ENCODE measurements at regions not wholly inside any gene's neighbourhood (a gene's known extent, or its start where the extent isn't known, plus 50 kb on each side); places are given as distances from the start of the nearest gene placed in this dataset.

DNA sequence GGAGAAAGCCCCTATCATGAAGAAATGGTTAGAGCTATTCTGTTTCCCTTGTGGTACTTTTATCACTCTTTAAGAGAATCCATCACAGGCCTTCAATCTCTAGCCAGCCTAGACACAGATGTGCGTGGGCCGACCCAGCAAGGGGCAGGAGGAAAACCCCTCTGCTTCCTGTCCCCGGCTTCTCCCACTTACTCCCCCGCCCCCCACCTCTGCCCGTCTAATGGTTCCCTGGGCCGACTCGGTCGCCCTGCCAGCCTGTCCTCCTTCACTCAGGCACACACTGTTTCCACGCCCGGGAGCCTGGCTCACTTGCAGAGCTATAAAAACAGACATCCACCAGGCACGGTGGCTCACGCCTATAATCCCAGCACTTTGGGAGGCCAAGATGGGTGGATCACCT, 58.3 kb upstream of the TFRC start:
- TF ChIP-seq EP300 (IDR thresholded peaks at IDR 0.05; ENCODE audit: borderline replicate concordance in 1 of 2, low read depth in 1 of 2, low read length in 1 of 2) (no peak), CHD2 (IDR thresholded peaks at IDR 0.05; ENCODE audit: low read length, partially characterized antibody) (no peak), YY1 (IDR thresholded peaks at IDR 0.05; ENCODE audit: low read depth) (no peak), FOXM1 (IDR thresholded peaks at IDR 0.05; ENCODE audit: low read depth) (no peak), SIN3A (IDR thresholded peaks at IDR 0.05; ENCODE audit: borderline replicate concordance, low read depth, low read length) (no peak), TAF1 (IDR thresholded peaks at IDR 0.05; ENCODE audit: borderline replicate concordance, low read depth, low read length) (no peak), RAD21 (IDR thresholded peaks at IDR 0.05; ENCODE audit: low read length) (no peak), TEAD4 (IDR thresholded peaks at IDR 0.05; ENCODE audit: borderline replicate concordance, insufficient read depth) (no peak), MXI1 (IDR thresholded peaks at IDR 0.05; ENCODE audit: low read depth, low read length) (no peak)
- TF ChIP-seq, protein P1, sequence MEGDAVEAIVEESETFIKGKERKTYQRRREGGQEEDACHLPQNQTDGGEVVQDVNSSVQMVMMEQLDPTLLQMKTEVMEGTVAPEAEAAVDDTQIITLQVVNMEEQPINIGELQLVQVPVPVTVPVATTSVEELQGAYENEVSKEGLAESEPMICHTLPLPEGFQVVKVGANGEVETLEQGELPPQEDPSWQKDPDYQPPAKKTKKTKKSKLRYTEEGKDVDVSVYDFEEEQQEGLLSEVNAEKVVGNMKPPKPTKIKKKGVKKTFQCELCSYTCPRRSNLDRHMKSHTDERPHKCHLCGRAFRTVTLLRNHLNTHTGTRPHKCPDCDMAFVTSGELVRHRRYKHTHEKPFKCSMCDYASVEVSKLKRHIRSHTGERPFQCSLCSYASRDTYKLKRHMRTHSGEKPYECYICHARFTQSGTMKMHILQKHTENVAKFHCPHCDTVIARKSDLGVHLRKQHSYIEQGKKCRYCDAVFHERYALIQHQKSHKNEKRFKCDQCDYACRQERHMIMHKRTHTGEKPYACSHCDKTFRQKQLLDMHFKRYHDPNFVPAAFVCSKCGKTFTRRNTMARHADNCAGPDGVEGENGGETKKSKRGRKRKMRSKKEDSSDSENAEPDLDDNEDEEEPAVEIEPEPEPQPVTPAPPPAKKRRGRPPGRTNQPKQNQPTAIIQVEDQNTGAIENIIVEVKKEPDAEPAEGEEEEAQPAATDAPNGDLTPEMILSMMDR (IDR thresholded peaks at IDR 0.05): no peak
- TF ChIP-seq, protein P2, sequence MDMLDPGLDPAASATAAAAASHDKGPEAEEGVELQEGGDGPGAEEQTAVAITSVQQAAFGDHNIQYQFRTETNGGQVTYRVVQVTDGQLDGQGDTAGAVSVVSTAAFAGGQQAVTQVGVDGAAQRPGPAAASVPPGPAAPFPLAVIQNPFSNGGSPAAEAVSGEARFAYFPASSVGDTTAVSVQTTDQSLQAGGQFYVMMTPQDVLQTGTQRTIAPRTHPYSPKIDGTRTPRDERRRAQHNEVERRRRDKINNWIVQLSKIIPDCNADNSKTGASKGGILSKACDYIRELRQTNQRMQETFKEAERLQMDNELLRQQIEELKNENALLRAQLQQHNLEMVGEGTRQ (IDR thresholded peaks at IDR 0.05; ENCODE audit: borderline replicate concordance, low read depth, low read length): no peak
- TF ChIP-seq, protein P3, sequence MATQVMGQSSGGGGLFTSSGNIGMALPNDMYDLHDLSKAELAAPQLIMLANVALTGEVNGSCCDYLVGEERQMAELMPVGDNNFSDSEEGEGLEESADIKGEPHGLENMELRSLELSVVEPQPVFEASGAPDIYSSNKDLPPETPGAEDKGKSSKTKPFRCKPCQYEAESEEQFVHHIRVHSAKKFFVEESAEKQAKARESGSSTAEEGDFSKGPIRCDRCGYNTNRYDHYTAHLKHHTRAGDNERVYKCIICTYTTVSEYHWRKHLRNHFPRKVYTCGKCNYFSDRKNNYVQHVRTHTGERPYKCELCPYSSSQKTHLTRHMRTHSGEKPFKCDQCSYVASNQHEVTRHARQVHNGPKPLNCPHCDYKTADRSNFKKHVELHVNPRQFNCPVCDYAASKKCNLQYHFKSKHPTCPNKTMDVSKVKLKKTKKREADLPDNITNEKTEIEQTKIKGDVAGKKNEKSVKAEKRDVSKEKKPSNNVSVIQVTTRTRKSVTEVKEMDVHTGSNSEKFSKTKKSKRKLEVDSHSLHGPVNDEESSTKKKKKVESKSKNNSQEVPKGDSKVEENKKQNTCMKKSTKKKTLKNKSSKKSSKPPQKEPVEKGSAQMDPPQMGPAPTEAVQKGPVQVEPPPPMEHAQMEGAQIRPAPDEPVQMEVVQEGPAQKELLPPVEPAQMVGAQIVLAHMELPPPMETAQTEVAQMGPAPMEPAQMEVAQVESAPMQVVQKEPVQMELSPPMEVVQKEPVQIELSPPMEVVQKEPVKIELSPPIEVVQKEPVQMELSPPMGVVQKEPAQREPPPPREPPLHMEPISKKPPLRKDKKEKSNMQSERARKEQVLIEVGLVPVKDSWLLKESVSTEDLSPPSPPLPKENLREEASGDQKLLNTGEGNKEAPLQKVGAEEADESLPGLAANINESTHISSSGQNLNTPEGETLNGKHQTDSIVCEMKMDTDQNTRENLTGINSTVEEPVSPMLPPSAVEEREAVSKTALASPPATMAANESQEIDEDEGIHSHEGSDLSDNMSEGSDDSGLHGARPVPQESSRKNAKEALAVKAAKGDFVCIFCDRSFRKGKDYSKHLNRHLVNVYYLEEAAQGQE (IDR thresholded peaks at IDR 0.05; ENCODE audit: low read depth, low read length): no peak
- TF ChIP-seq, protein P4, sequence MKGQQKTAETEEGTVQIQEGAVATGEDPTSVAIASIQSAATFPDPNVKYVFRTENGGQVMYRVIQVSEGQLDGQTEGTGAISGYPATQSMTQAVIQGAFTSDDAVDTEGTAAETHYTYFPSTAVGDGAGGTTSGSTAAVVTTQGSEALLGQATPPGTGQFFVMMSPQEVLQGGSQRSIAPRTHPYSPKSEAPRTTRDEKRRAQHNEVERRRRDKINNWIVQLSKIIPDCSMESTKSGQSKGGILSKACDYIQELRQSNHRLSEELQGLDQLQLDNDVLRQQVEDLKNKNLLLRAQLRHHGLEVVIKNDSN (IDR thresholded peaks at IDR 0.05; ENCODE audit: borderline replicate concordance, low read depth): no peak
